Fibroblast of the aortic adventitia (primary cell): ENCODE measurements at regions not wholly inside any gene's neighbourhood (a gene's known extent, or its start where the extent isn't known, plus 50 kb on each side); places are given as distances from the start of the nearest gene placed in this dataset.
A peak's percentile ranks its signal among the peaks of the same experiment; 100 is the strongest.

Source experiments
- DNase-seq: peaks from one replicate; pipeline ENCODE4 v3.0.0-alpha.2; 2010; ENCODE audit warnings: low read depth
- H3K4me3 ChIP-seq: 2 replicates; pipeline ENCODE4 v1.5.1; 2011; ENCODE audit warnings: low read depth, mild to moderate bottlenecking, control low read depth, low read length, moderate library complexity
- CTCF ChIP-seq: IDR thresholded peaks from 2 replicates; pipeline ENCODE4 v1.5.1; 2011; ENCODE audit warnings: mild to moderate bottlenecking, low read length, control low read depth, inconsistent platforms; ENCODE audit not compliant: insufficient read depth

- no peak for DNase-seq
- no peak for TF ChIP-seq CTCF
- no peak overlapping the region for H3K4me3 ChIP-seq
These were observed 261.7 kb downstream of the AEBP2 start for GRCh38 chr12:19700969-19701368.

- TF ChIP-seq CTCF, result no peak
- no peak overlapping the region for H3K4me3 ChIP-seq
- DNase-seq, result no peak
These were observed 265.7 kb downstream of the AEBP2 start for GRCh38 chr12:19704966-19705365.

GRCh38 chr12:19706936-19707335, 267.6 kb downstream of the AEBP2 start:
- TF ChIP-seq CTCF, result no peak
- no peak overlapping the region for H3K4me3 ChIP-seq
- no peak for DNase-seq

- no peak overlapping the region for H3K4me3 ChIP-seq
- TF ChIP-seq CTCF, result peak; percentile 35
- peak; percentile 33 for DNase-seq
These were observed 268.7 kb downstream of the AEBP2 start for GRCh38 chr12:19707948-19708409.

GRCh38 chr12:19709889-19710288, 270.6 kb downstream of the AEBP2 start:
- TF ChIP-seq CTCF, result no peak
- no peak for DNase-seq
- H3K4me3 ChIP-seq, result no peak overlapping the region

GRCh38 chr12:19710811-19711793, 271.8 kb downstream of the AEBP2 start:
- no peak for TF ChIP-seq CTCF
- peak; percentile 91 for DNase-seq
- H3K4me3 ChIP-seq, result no peak overlapping the region
